ENCODE measurements at regions not wholly inside any gene's neighbourhood (a gene's known extent, or its start where the extent isn't known, plus 50 kb on each side); places are given as distances from the start of the nearest gene placed in this dataset.

DNA sequence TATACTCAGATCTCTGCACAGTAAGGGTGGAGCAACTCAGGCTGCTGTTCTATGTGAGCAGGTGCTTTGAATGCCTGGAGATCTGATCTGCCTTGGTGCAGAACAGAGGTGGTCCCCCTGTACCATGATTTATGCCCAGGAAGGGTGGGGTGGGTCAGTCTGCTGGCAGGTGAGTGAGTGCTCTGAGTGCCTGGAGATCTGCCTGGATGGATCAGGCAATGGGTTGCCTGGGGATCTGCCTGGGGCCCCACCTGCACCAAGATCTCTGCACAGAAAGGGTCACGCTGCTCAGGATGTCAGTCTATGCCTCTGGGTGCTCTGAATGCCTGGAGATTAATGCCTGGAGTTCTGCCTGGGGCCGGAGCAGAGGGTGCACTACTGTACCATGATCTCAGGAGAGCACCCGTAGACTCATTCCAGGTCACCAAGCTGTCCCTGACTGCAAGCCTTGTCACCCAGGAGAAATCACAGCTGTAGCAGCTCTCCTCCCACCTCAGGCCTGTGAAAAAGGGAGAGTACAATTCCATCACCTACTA lies 342.9 kb downstream of the GBA3 start:
- no peaks in the 10 kb centered on the region for H3K27me3 ChIP-seq (ENCODE audit: control insufficient read depth, insufficient read depth, low read length)
- no peaks in the 10 kb centered on the region for H3K4me1 ChIP-seq (ENCODE audit: control insufficient read depth, insufficient read depth, low read length)
- Mint-ChIP-seq H3K9me3 (peaks cover 0 to 7% of the 10 kb centered on the region in 2 donors), H3K36me3 (no peaks in the 10 kb centered on the region), H3K4me3 (no peak overlapping the region), H3K27ac (no peak overlapping the region), H3K4me1 (no peaks in the 10 kb centered on the region), H3K27me3 (ENCODE audit: low read depth in 2 of 2) (no peaks in the 10 kb centered on the region)
- TF ChIP-seq, protein P1, sequence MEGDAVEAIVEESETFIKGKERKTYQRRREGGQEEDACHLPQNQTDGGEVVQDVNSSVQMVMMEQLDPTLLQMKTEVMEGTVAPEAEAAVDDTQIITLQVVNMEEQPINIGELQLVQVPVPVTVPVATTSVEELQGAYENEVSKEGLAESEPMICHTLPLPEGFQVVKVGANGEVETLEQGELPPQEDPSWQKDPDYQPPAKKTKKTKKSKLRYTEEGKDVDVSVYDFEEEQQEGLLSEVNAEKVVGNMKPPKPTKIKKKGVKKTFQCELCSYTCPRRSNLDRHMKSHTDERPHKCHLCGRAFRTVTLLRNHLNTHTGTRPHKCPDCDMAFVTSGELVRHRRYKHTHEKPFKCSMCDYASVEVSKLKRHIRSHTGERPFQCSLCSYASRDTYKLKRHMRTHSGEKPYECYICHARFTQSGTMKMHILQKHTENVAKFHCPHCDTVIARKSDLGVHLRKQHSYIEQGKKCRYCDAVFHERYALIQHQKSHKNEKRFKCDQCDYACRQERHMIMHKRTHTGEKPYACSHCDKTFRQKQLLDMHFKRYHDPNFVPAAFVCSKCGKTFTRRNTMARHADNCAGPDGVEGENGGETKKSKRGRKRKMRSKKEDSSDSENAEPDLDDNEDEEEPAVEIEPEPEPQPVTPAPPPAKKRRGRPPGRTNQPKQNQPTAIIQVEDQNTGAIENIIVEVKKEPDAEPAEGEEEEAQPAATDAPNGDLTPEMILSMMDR (IDR thresholded peaks at IDR 0.05), result no peak
- ATAC-seq (peak in 1 of 3 donors; percentile 7), DNase-seq (no peak)
- no peak overlapping the region for H3K27ac ChIP-seq (ENCODE audit: low read length)
- H3K36me3 ChIP-seq (ENCODE audit: control insufficient read depth, insufficient read depth, low read length), result no peaks in the 10 kb centered on the region
- intact Hi-C loops (cut with micrococcal nuclease), result no loop called here
- H3K9me3 ChIP-seq (ENCODE audit: control insufficient read depth, insufficient read depth, low read length), result peaks cover 13% of the 10 kb centered on the region
- WGBS (ENCODE audit: insufficient coverage), result 77% methylated on average over 3 of the region's 3 CpGs
- no peak overlapping the region for H3K4me3 ChIP-seq (ENCODE audit: low read length)

DNA sequence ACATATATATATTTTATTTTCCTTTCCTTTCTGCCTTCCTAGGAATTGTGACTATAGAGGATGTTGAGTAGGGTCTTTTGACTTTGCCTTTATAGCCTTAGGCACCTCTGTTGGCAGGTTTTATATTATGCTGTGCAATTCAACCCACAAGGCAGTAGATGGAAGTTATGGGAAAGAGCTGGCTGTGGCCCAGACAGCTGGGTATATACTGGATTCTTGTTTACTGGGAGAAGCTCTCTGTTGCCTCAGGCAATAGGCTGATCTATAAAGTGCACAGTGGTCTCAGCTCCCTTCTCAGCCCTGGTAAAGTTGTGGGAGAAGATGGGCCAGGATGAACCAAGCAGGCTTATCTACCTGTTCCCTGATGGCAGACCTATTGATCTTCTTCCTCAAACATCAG lies 342.0 kb downstream of the GBA3 start:
- Histone ChIP-seq H3K4me1 (ENCODE audit: control insufficient read depth, insufficient read depth, low read length) (no peaks in the 10 kb centered on the region), H3K27ac (ENCODE audit: low read length) (no peak overlapping the region), H3K9me3 (ENCODE audit: control insufficient read depth, insufficient read depth, low read length) (peaks cover 13% of the 10 kb centered on the region), H3K27me3 (ENCODE audit: control insufficient read depth, insufficient read depth, low read length) (no peaks in the 10 kb centered on the region), H3K4me3 (ENCODE audit: low read length) (no peak overlapping the region), H3K36me3 (ENCODE audit: control insufficient read depth, insufficient read depth, low read length) (no peaks in the 10 kb centered on the region)
- peaks cover 0 to 7% of the 10 kb centered on the region in 2 donors for H3K9me3 Mint-ChIP-seq
- DNase-seq (no peak), ATAC-seq (no peak)
- H3K27ac Mint-ChIP-seq, result no peak overlapping the region
- no peaks in the 10 kb centered on the region for H3K27me3 Mint-ChIP-seq (ENCODE audit: low read depth in 2 of 2)
- H3K36me3 Mint-ChIP-seq, result no peaks in the 10 kb centered on the region
- H3K4me3 Mint-ChIP-seq, result no peak overlapping the region
- TF ChIP-seq, protein P1 (IDR thresholded peaks at IDR 0.05), result no peak
- intact Hi-C loops (cut with micrococcal nuclease), result no loop called here
- H3K4me1 Mint-ChIP-seq, result no peaks in the 10 kb centered on the region

DNA sequence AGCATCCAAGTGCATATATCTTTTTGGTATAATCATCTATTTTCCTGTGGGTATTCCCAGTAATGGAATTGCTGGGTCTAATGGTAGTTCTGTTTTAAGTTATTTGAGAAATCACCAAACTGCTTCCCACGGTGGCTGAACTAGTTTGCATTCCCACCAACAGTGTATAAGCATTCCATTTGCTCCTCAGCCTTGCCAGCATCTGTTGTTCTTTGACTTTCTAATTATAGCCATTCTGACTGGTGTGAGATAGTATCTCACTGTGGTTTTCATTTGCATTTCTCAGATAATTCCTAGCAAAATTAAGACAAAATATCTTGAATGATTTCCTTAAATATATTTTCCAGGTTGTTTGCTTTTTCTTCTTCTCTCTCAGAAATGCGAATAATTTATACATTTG lies 341.1 kb downstream of the GBA3 start:
- Histone ChIP-seq H3K27me3 (ENCODE audit: control insufficient read depth, insufficient read depth, low read length) (no peaks in the 10 kb centered on the region), H3K36me3 (ENCODE audit: control insufficient read depth, insufficient read depth, low read length) (no peaks in the 10 kb centered on the region), H3K4me3 (ENCODE audit: low read length) (no peak overlapping the region), H3K9me3 (ENCODE audit: control insufficient read depth, insufficient read depth, low read length) (peaks cover 13% of the 10 kb centered on the region), H3K4me1 (ENCODE audit: control insufficient read depth, insufficient read depth, low read length) (no peaks in the 10 kb centered on the region), H3K27ac (ENCODE audit: low read length) (no peak overlapping the region)
- intact Hi-C loops (cut with micrococcal nuclease), result no loop called here
- DNase-seq, result no peak
- TF ChIP-seq, protein P1 (IDR thresholded peaks at IDR 0.05), result no peak
- H3K36me3 Mint-ChIP-seq, result no peaks in the 10 kb centered on the region
- 80% methylated on average over 1 of the region's 2 CpGs for WGBS (ENCODE audit: insufficient coverage)
- H3K4me1 Mint-ChIP-seq, result no peaks in the 10 kb centered on the region
- H3K4me3 Mint-ChIP-seq, result no peak overlapping the region
- no peak for ATAC-seq
- no peak overlapping the region for H3K27ac Mint-ChIP-seq
- H3K9me3 Mint-ChIP-seq, result peaks cover 0 to 7% of the 10 kb centered on the region in 2 donors
- H3K27me3 Mint-ChIP-seq (ENCODE audit: low read depth in 2 of 2), result no peaks in the 10 kb centered on the region

DNA sequence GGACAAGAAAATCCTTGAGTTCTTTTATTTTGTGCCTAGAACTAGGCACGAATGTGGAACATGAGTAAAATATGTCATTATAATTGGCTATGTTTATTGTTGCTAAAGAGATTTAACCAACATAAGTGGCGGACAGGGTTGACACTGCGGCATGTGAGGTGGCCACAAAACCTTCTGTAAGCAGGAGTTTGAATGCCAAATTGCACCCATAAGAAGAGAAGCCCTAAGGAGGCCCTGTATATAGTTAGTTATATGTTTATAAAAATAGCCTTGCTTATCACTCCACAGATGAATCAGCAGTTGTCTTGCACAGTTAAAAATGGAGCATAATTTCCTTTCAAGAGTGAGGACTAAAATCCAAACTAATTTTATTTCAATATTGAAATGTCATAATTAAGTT lies 336.1 kb downstream of the GBA3 start:
- Mint-ChIP-seq H3K4me1 (no peaks in the 10 kb centered on the region), H3K4me3 (no peak overlapping the region), H3K27me3 (ENCODE audit: low read depth in 2 of 2) (no peaks in the 10 kb centered on the region), H3K9me3 (peaks cover 0 to 10% of the 10 kb centered on the region in 2 donors), H3K36me3 (no peaks in the 10 kb centered on the region), H3K27ac (no peak overlapping the region)
- Histone ChIP-seq H3K27ac (ENCODE audit: low read length) (no peak overlapping the region), H3K4me1 (ENCODE audit: control insufficient read depth, insufficient read depth, low read length) (no peaks in the 10 kb centered on the region), H3K36me3 (ENCODE audit: control insufficient read depth, insufficient read depth, low read length) (no peaks in the 10 kb centered on the region), H3K9me3 (ENCODE audit: control insufficient read depth, insufficient read depth, low read length) (no peaks in the 10 kb centered on the region), H3K27me3 (ENCODE audit: control insufficient read depth, insufficient read depth, low read length) (no peaks in the 10 kb centered on the region), H3K4me3 (ENCODE audit: low read length) (no peak overlapping the region)
- TF ChIP-seq, protein P1 (IDR thresholded peaks at IDR 0.05), result no peak
- WGBS (ENCODE audit: insufficient coverage), result 91% methylated on average over 3 of the region's 3 CpGs
- intact Hi-C loops (cut with micrococcal nuclease), result no loop called here
- no peak for ATAC-seq
- DNase-seq, result no peak

All from natural killer cell (primary cell).